ENCODE measurements at regions not wholly inside any gene's neighbourhood (a gene's known extent, or its start where the extent isn't known, plus 50 kb on each side); places are given as distances from the start of the nearest gene placed in this dataset.
"Not testable (repeated sequence)": the region's sequence is repeated elsewhere in the genome, so short reads cannot be mapped to it uniquely, and the experiment has no call there.

GRCh38 chr20:2221921-2222320 lies 73.9 kb upstream of the TGM3 start:
- Mint-ChIP-seq H3K27me3 (peaks cover 0 to 5% (median 2%) of the 10 kb centered on the region in 5 donors), H3K9me3 (peaks cover 0 to 25% (median 7%) of the 10 kb centered on the region in 9 donors), H3K36me3 (peaks cover 0 to 13% (median 2%) of the 10 kb centered on the region in 3 donors), H3K27ac (peak overlapping the region in 1 of 10 donors; percentile 45), H3K4me3 (no peak overlapping the region), H3K4me1 (peaks cover 3 to 12% (median 4%) of the 10 kb centered on the region in 4 donors)
- DNase-seq, result no peak
- ATAC-seq, result no peak
- POLR2A ChIA-PET, result no interaction called here

GRCh38 chr20:2223558-2224367 lies 72.0 kb upstream of the TGM3 start:
- ATAC-seq, result no peak
- Mint-ChIP-seq H3K27ac (no peak overlapping the region), H3K36me3 (peaks cover 0 to 13% (median 2%) of the 10 kb centered on the region in 3 donors), H3K4me1 (peaks cover 0 to 2% (median under 1%) of the 10 kb centered on the region in 4 donors), H3K4me3 (no peak overlapping the region), H3K27me3 (peaks cover 0 to 7% (median 3%) of the 10 kb centered on the region in 5 donors), H3K9me3 (peaks cover 0 to 25% (median 7%) of the 10 kb centered on the region in 9 donors)
- POLR2A ChIA-PET, result no interaction called here
- no peak for DNase-seq

- no peaks in the 10 kb centered on the region for H3K4me1 Mint-ChIP-seq
- peaks cover 0 to 25% (median 7%) of the 10 kb centered on the region in 9 donors for H3K9me3 Mint-ChIP-seq
- H3K4me3 Mint-ChIP-seq, result no peak overlapping the region
- H3K36me3 Mint-ChIP-seq, result peaks cover 0 to 13% (median 2%) of the 10 kb centered on the region in 3 donors
- H3K27me3 Mint-ChIP-seq, result peaks cover 0 to 9% (median 5%) of the 10 kb centered on the region in 5 donors
- H3K27ac Mint-ChIP-seq, result no peak overlapping the region
- ATAC-seq, result no peak
- POLR2A ChIA-PET, result no interaction called here
- no peak for DNase-seq
These were observed 71.5 kb upstream of the TGM3 start for GRCh38 chr20:2224368-2224639.

GRCh38 chr20:2227285-2227684 lies 68.5 kb upstream of the TGM3 start:
- ATAC-seq, H3K4me1 Mint-ChIP-seq, H3K27me3 Mint-ChIP-seq, H3K4me3 Mint-ChIP-seq, H3K36me3 Mint-ChIP-seq, POLR2A ChIA-PET, H3K27ac Mint-ChIP-seq, H3K9me3 Mint-ChIP-seq, DNase-seq: not testable (repeated sequence)

- POLR2A ChIA-PET, result no interaction called here
- no peak for DNase-seq
- Mint-ChIP-seq H3K4me1 (no peaks in the 10 kb centered on the region), H3K9me3 (no peaks in the 10 kb centered on the region), H3K36me3 (no peaks in the 10 kb centered on the region), H3K27ac (no peak overlapping the region), H3K4me3 (no peak overlapping the region), H3K27me3 (peaks cover 0 to 9% (median 7%) of the 10 kb centered on the region in 5 donors)
- no peak for ATAC-seq
These were observed 67.9 kb upstream of the TGM3 start for GRCh38 chr20:2227861-2228260.

- Mint-ChIP-seq H3K27ac (no peak overlapping the region), H3K4me3 (no peak overlapping the region), H3K4me1 (no peaks in the 10 kb centered on the region), H3K9me3 (no peaks in the 10 kb centered on the region), H3K36me3 (no peaks in the 10 kb centered on the region), H3K27me3 (peaks cover 0 to 9% (median 7%) of the 10 kb centered on the region in 5 donors)
- DNase-seq (no peak), ATAC-seq (no peak)
- POLR2A ChIA-PET, result no interaction called here
These were observed 66.9 kb upstream of the TGM3 start for GRCh38 chr20:2228926-2229325.

- POLR2A ChIA-PET, result no interaction called here
- Mint-ChIP-seq H3K4me3 (no peak overlapping the region), H3K9me3 (no peaks in the 10 kb centered on the region), H3K36me3 (no peaks in the 10 kb centered on the region), H3K27me3 (peaks cover 0 to 11% (median 7%) of the 10 kb centered on the region in 5 donors), H3K4me1 (no peaks in the 10 kb centered on the region), H3K27ac (no peak overlapping the region)
- no peak for ATAC-seq
- DNase-seq, result no peak
These were observed 64.9 kb upstream of the TGM3 start for GRCh38 chr20:2230726-2231488.

GRCh38 chr20:2231701-2232100 lies 64.1 kb upstream of the TGM3 start:
- H3K36me3 Mint-ChIP-seq, result no peaks in the 10 kb centered on the region
- no peak overlapping the region for H3K4me3 Mint-ChIP-seq
- H3K27me3 Mint-ChIP-seq, result peaks cover 0 to 11% (median 8%) of the 10 kb centered on the region in 5 donors
- DNase-seq (no peak), ATAC-seq (no peak)
- no peak overlapping the region for H3K27ac Mint-ChIP-seq
- no peaks in the 10 kb centered on the region for H3K4me1 Mint-ChIP-seq
- H3K9me3 Mint-ChIP-seq, result no peaks in the 10 kb centered on the region
- POLR2A ChIA-PET, result no interaction called here

- peaks cover 0 to 2% (median 0%) of the 10 kb centered on the region in 4 donors for H3K4me1 Mint-ChIP-seq
- no peak for DNase-seq
- POLR2A ChIA-PET, result no interaction called here
These were observed 61.1 kb upstream of the TGM3 start for GRCh38 chr20:2234598-2235191.

GRCh38 chr20:2236256-2236655 lies 59.5 kb upstream of the TGM3 start:
- no peaks in the 10 kb centered on the region for H3K36me3 Mint-ChIP-seq
- H3K27me3 Mint-ChIP-seq, result peaks cover 0 to 8% (median 2%) of the 10 kb centered on the region in 5 donors
- no peaks in the 10 kb centered on the region for H3K9me3 Mint-ChIP-seq
- no peak overlapping the region for H3K4me3 Mint-ChIP-seq
- ATAC-seq, result no peak
- H3K4me1 Mint-ChIP-seq, result peaks cover 0 to 3% (median 0%) of the 10 kb centered on the region in 4 donors
- DNase-seq, result no peak
- H3K27ac Mint-ChIP-seq, result peak overlapping the region in 1 of 10 donors; percentile 8
- POLR2A ChIA-PET, result no interaction called here

More at GRCh38 chr20:2234598-2235191, 61.1 kb upstream of the TGM3 start:
- Mint-ChIP-seq H3K4me3 (no peak overlapping the region), H3K27ac (no peak overlapping the region), H3K9me3 (no peaks in the 10 kb centered on the region), H3K36me3 (no peaks in the 10 kb centered on the region), H3K27me3 (peaks cover 0 to 12% (median 5%) of the 10 kb centered on the region in 5 donors)
- no peak for ATAC-seq

- no peak for DNase-seq
- no peaks in the 10 kb centered on the region for H3K9me3 Mint-ChIP-seq
- no peaks in the 10 kb centered on the region for H3K36me3 Mint-ChIP-seq
- H3K4me1 Mint-ChIP-seq, result peaks cover 0 to 3% (median 0%) of the 10 kb centered on the region in 4 donors
- no peak overlapping the region for H3K27ac Mint-ChIP-seq
- ATAC-seq, result no peak
- POLR2A ChIA-PET, result no interaction called here
- H3K4me3 Mint-ChIP-seq, result no peak overlapping the region
- peaks cover 0 to 8% (median 4%) of the 10 kb centered on the region in 5 donors for H3K27me3 Mint-ChIP-seq
These were observed 58.7 kb upstream of the TGM3 start for GRCh38 chr20:2237059-2237458.

GRCh38 chr20:2238601-2239000 lies 57.2 kb upstream of the TGM3 start:
- ATAC-seq (no peak), DNase-seq (no peak)
- H3K9me3 Mint-ChIP-seq, result no peaks in the 10 kb centered on the region
- no peak overlapping the region for H3K4me3 Mint-ChIP-seq
- H3K27me3 Mint-ChIP-seq, result peaks cover 2 to 15% (median 11%) of the 10 kb centered on the region in 5 donors
- no peak overlapping the region for H3K27ac Mint-ChIP-seq
- H3K4me1 Mint-ChIP-seq, result peaks cover 0 to 3% (median 0%) of the 10 kb centered on the region in 4 donors
- H3K36me3 Mint-ChIP-seq, result no peaks in the 10 kb centered on the region
- POLR2A ChIA-PET, result no interaction called here

- Mint-ChIP-seq H3K36me3 (no peaks in the 10 kb centered on the region), H3K4me3 (no peak overlapping the region), H3K27ac (no peak overlapping the region), H3K27me3 (peaks cover 2 to 20% (median 17%) of the 10 kb centered on the region in 5 donors), H3K9me3 (no peaks in the 10 kb centered on the region), H3K4me1 (peaks cover 0 to 3% (median 0%) of the 10 kb centered on the region in 4 donors)
- DNase-seq, result no peak
- POLR2A ChIA-PET, result no interaction called here
- ATAC-seq, result no peak
These were observed 55.0 kb upstream of the TGM3 start for GRCh38 chr20:2240835-2241234.
